DND-41 (cell line): ENCODE measurements at regions not wholly inside any gene's neighbourhood (a gene's known extent, or its start where the extent isn't known, plus 50 kb on each side); places are given as distances from the start of the nearest gene placed in this dataset.

Source experiments
- EZH2 ChIP-seq: IDR thresholded peaks from 3 replicates; pipeline ENCODE4 v1.6.1; 2012; ENCODE audit warnings: borderline replicate concordance, low read depth, mild to moderate bottlenecking, moderate library complexity, low read length, inconsistent platforms; ENCODE audit not compliant: severe bottlenecking
- TF ChIP-seq, protein P1 (sequence below): IDR thresholded peaks from 2 replicates; pipeline ENCODE4 v1.5.1; 2012; ENCODE audit warnings: borderline replicate concordance, low read length, moderate library complexity, mild to moderate bottlenecking; ENCODE audit not compliant: poor library complexity, severe bottlenecking; ENCODE audit errors: extremely low read depth

DNA sequence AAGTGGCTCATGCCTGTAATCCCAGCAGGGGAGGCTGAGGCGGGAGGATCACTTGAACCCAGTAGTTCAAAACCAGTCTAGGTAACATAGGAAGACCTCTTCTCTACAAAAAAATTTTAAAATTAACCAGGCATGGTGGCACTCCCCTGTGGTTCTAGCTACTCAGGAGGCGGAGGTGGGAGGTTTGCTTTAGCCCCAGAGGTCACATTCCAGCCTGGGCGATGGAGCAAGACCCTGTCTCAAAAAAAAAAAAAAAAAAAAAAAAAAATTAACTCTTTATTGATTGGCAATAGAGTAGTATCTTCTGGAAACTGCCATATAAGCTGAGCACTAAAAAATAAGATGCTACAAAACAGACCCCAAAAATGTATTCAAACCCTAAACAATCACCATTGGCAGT is 69.5 kb downstream of the LLPH start:
- TF ChIP-seq, protein P1, sequence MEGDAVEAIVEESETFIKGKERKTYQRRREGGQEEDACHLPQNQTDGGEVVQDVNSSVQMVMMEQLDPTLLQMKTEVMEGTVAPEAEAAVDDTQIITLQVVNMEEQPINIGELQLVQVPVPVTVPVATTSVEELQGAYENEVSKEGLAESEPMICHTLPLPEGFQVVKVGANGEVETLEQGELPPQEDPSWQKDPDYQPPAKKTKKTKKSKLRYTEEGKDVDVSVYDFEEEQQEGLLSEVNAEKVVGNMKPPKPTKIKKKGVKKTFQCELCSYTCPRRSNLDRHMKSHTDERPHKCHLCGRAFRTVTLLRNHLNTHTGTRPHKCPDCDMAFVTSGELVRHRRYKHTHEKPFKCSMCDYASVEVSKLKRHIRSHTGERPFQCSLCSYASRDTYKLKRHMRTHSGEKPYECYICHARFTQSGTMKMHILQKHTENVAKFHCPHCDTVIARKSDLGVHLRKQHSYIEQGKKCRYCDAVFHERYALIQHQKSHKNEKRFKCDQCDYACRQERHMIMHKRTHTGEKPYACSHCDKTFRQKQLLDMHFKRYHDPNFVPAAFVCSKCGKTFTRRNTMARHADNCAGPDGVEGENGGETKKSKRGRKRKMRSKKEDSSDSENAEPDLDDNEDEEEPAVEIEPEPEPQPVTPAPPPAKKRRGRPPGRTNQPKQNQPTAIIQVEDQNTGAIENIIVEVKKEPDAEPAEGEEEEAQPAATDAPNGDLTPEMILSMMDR: no peak
- TF ChIP-seq EZH2: no peak
